CD14-positive monocyte (primary cell): ENCODE measurements at regions not wholly inside any gene's neighbourhood (a gene's known extent, or its start where the extent isn't known, plus 50 kb on each side); places are given as distances from the start of the nearest gene placed in this dataset.

Experiments used
- DNase-seq, 3 donors: peaks; one replicate each; pipeline ENCODE4 v3.0.0-alpha.2; 2011 to 2022
- H2AFZ ChIP-seq: 2 replicates; pipeline ENCODE4 v1.6.0; 2012; ENCODE audit warnings: mild to moderate bottlenecking, low read depth, low read length, inconsistent platforms; ENCODE audit not compliant: insufficient read depth, poor library complexity, severe bottlenecking
- H3K27ac ChIP-seq, 2 donors: 1 replicate in 1 of 2; 2 replicates in 1 of 2; pipeline ENCODE4 v1.5.1; 2012 to 2013; ENCODE audit warnings: low read length in 2 of 2, control low read depth in 1 of 2, inconsistent platforms in 1 of 2, low read depth in 1 of 2, mild to moderate bottlenecking in 1 of 2
- H3K27me3 ChIP-seq, 2 donors: one replicate each; pipeline versions ENCODE4 v1.6.0 to v1.6.1; 2011 to 2013; ENCODE audit warnings: low read length in 2 of 2; ENCODE audit not compliant: control insufficient read depth in 2 of 2, insufficient read depth in 2 of 2
- H3K36me3 ChIP-seq, 2 donors: replicated peaks in 1 of 2; 1 replicate in 1 of 2; 2 replicates in 1 of 2; pipeline versions ENCODE4 v1.5.1 to v1.6.1; 2012 to 2013; ENCODE audit warnings: low read length in 2 of 2, control low read depth in 1 of 2, inconsistent platforms in 1 of 2, mild to moderate bottlenecking in 1 of 2; ENCODE audit not compliant: insufficient read depth in 2 of 2, control insufficient read depth in 1 of 2
- H3K4me1 ChIP-seq, 2 donors: 1 replicate in 1 of 2; 2 replicates in 1 of 2; pipeline versions ENCODE4 v1.5.1 to v1.6.1; 2012 to 2013; ENCODE audit warnings: low read length in 2 of 2, control low read depth in 1 of 2, inconsistent platforms in 1 of 2, mild to moderate bottlenecking in 1 of 2, moderate library complexity in 1 of 2; ENCODE audit not compliant: insufficient read depth in 2 of 2, control insufficient read depth in 1 of 2
- H3K4me2 ChIP-seq: replicated peaks from 2 replicates; pipeline ENCODE3; 2012; ENCODE audit warnings: low read length, moderate library complexity, mild to moderate bottlenecking; ENCODE audit not compliant: poor library complexity, severe bottlenecking; ENCODE audit errors: extremely low read depth
- H3K4me3 ChIP-seq, 3 experiments: fragments of 200-600 bp in 1 of 3; sonication (generic) in 1 of 3; replicated peaks in 1 of 3; 1 replicate in 2 of 3; 2 replicates in 1 of 3; pipeline ENCODE4 v1.5.1; 2011 to 2013; ENCODE audit warnings: low read length in 3 of 3, mild to moderate bottlenecking in 3 of 3, control low read depth in 2 of 3, low read depth in 2 of 3, inconsistent platforms in 1 of 3, moderate library complexity in 1 of 3
- H3K79me2 ChIP-seq: 2 replicates; pipeline ENCODE4 v1.6.0; 2012; ENCODE audit warnings: mild to moderate bottlenecking, control low read depth, inconsistent platforms, low read length, moderate library complexity; ENCODE audit not compliant: insufficient read depth
- H3K9ac ChIP-seq: 2 replicates; pipeline ENCODE4 v1.6.0; 2017; ENCODE audit warnings: low read length, mild to moderate bottlenecking; ENCODE audit not compliant: insufficient read depth, poor library complexity, severe bottlenecking
- H3K9me3 ChIP-seq, 2 donors: replicated peaks in 1 of 2; 1 replicate in 1 of 2; 2 replicates in 1 of 2; pipeline versions ENCODE4 v1.5.1 to v1.6.1; 2012 to 2013; ENCODE audit warnings: low read length in 2 of 2, control low read depth in 1 of 2; ENCODE audit not compliant: control insufficient read depth in 1 of 2, insufficient read depth in 1 of 2
- H4K20me1 ChIP-seq: 2 replicates; pipeline ENCODE4 v1.6.0; 2012; ENCODE audit warnings: mild to moderate bottlenecking, low read length, control low read depth, moderate library complexity; ENCODE audit not compliant: insufficient read depth
- H3K27ac Mint-ChIP-seq, 7 donors: one replicate each; pipeline ENCODE4 v1.8.0; 2020; ENCODE audit warnings: mild to moderate bottlenecking in 7 of 7, mixed read lengths in 7 of 7, moderate library complexity in 6 of 7, inconsistent platforms in 2 of 7
- H3K27me3 Mint-ChIP-seq, 3 donors: one replicate each; pipeline ENCODE4 v1.8.0; 2021 to 2022; ENCODE audit warnings: low read depth in 3 of 3, mild to moderate bottlenecking in 3 of 3, mixed read lengths in 3 of 3, moderate library complexity in 3 of 3, inconsistent platforms in 1 of 3
- H3K36me3 Mint-ChIP-seq, 2 donors: one replicate each; pipeline ENCODE4 v1.8.0; 2020; ENCODE audit warnings: mixed read lengths in 2 of 2, inconsistent platforms in 1 of 2, mild to moderate bottlenecking in 1 of 2
- H3K4me1 Mint-ChIP-seq: one replicate; pipeline ENCODE4 v1.8.0; 2020; ENCODE audit warnings: mild to moderate bottlenecking, mixed read lengths
- H3K4me3 Mint-ChIP-seq, 2 donors: one replicate each; pipeline ENCODE4 v1.8.0; 2020; ENCODE audit warnings: mild to moderate bottlenecking in 2 of 2, mixed read lengths in 2 of 2, moderate library complexity in 1 of 2
- H3K9me3 Mint-ChIP-seq, 7 donors: one replicate each; pipeline ENCODE4 v1.8.0; 2020 to 2022; ENCODE audit warnings: mixed read lengths in 7 of 7, mild to moderate bottlenecking in 6 of 7, moderate library complexity in 6 of 7, inconsistent platforms in 2 of 7
- CTCF ChIP-seq: fragments of 200-600 bp; IDR thresholded peaks from one replicate; pipeline ENCODE4 v1.8.0; 2022; ENCODE audit warnings: antibody characterized with exemption, mild to moderate bottlenecking
- WGBS: methylation state at CpG from one replicate; pipeline ENCODE4 v1.1.5; 2013; ENCODE audit warnings: missing lambda C conversion rate; ENCODE audit not compliant: insufficient coverage; 5-methylcytosine and 5-hydroxymethylcytosine counted together
- intact Hi-C, 2 donors: fragments of 100-400 bp; cut with micrococcal nuclease; formaldehyde crosslinking; loops; one replicate each; pipeline versions ENCODE4 v1.15.0 to v1.15.1; 2023

GRCh38 chr21:26769613-26770188 lies 75.5 kb downstream of the ADAMTS1 start:
- intact Hi-C loops: loop anchor here in 1 of 2 donors (10.0 kb wide), 1 partner anchor 65 kb away; no protein-coding TSS in a partner anchor
- H3K9ac ChIP-seq: no peak overlapping the region
- H3K27me3 ChIP-seq: no peaks in the 10 kb centered on the region
- H3K4me2 ChIP-seq: no peak overlapping the region
- no peak overlapping the region for H3K27ac ChIP-seq
- no peaks in the 10 kb centered on the region for H3K36me3 ChIP-seq
- H2AFZ ChIP-seq: no peak overlapping the region
- H3K36me3 Mint-ChIP-seq: no peaks in the 10 kb centered on the region
- TF ChIP-seq CTCF: peak; percentile 19
- H3K4me3 Mint-ChIP-seq: no peak overlapping the region
- WGBS: 28% methylated on average over 3 of the region's 6 CpGs
- H3K9me3 ChIP-seq: no peaks in the 10 kb centered on the region
- H3K4me1 Mint-ChIP-seq: no peaks in the 10 kb centered on the region
- H3K9me3 Mint-ChIP-seq: peaks cover 0 to 1% (median 0%) of the 10 kb centered on the region in 7 donors
- DNase-seq: no peak
- H3K4me3 ChIP-seq: no peak overlapping the region
- H3K27ac Mint-ChIP-seq: no peak overlapping the region
- no peaks in the 10 kb centered on the region for H3K79me2 ChIP-seq
- no peaks in the 10 kb centered on the region for H4K20me1 ChIP-seq
- H3K4me1 ChIP-seq: no peaks in the 10 kb centered on the region
- H3K27me3 Mint-ChIP-seq: peaks cover 0 to 2% (median 0%) of the 10 kb centered on the region in 3 donors

GRCh38 chr21:26766826-26767325 lies 78.3 kb downstream of the ADAMTS1 start:
- no peak overlapping the region for H3K4me2 ChIP-seq
- Mint-ChIP-seq H3K27ac (no peak overlapping the region), H3K4me3 (no peak overlapping the region), H3K4me1 (no peaks in the 10 kb centered on the region), H3K9me3 (peaks cover 0 to 4% (median 0%) of the 10 kb centered on the region in 7 donors), H3K27me3 (peaks cover 0 to 5% (median 0%) of the 10 kb centered on the region in 3 donors), H3K36me3 (no peaks in the 10 kb centered on the region)
- no peak overlapping the region for H2AFZ ChIP-seq
- no peaks in the 10 kb centered on the region for H3K79me2 ChIP-seq
- H4K20me1 ChIP-seq: no peaks in the 10 kb centered on the region
- intact Hi-C loops: loop anchor here in 1 of 2 donors (10.0 kb wide), 1 partner anchor 62 kb away; no protein-coding TSS in a partner anchor
- H3K27me3 ChIP-seq: no peaks in the 10 kb centered on the region
- no peak overlapping the region for H3K9ac ChIP-seq
- H3K27ac ChIP-seq: no peak overlapping the region
- no peaks in the 10 kb centered on the region for H3K4me1 ChIP-seq
- no peaks in the 10 kb centered on the region for H3K9me3 ChIP-seq
- 73% methylated on average over 3 of the region's 6 CpGs for WGBS
- no peaks in the 10 kb centered on the region for H3K36me3 ChIP-seq
- DNase-seq: no peak
- H3K4me3 ChIP-seq: no peak overlapping the region
- no peak for TF ChIP-seq CTCF
